ENCODE measurements at regions not wholly inside any gene's neighbourhood (a gene's known extent, or its start where the extent isn't known, plus 50 kb on each side); places are given as distances from the start of the nearest gene placed in this dataset.

DNA sequence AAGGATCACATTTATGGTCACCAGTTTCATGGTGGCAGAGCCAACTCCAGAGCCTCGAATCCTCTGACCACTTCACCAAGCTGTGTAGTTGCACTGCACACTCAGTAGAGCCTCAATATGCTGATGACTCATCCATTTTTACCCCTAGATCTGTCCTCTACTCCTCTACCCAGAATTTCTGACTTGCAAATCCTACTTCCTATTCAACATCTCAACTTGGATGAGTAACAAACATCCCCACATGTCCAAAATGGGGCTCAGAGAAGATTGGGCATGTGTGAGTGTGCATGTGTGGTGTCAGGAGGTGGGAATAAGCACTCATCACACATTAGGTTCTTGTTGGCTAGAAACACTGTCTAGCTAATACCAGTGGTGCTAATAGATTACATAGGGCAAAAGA lies 57.8 kb upstream of the IGFBP2 start:
- Histone ChIP-seq H3K27me3 (ENCODE audit: insufficient read depth, low read depth) (no peaks in the 10 kb centered on the region), H3K9me3 (ENCODE audit: insufficient read depth, low read depth) (peaks cover 6% of the 10 kb centered on the region; the same call in 1 of the 2 replicates), H3K4me1 (replicated peaks; ENCODE audit: insufficient read depth) (peaks cover 31% of the 10 kb centered on the region), H3K4me3 (no peak overlapping the region), H3K79me2 (ENCODE audit: low read depth) (no peaks in the 10 kb centered on the region), H3K27ac (no peak overlapping the region), H3F3A (ENCODE audit: insufficient read depth, low read depth) (peaks cover 10% of the 10 kb centered on the region), H3K4me2 (no peak overlapping the region), H3K9me2 (ENCODE audit: insufficient read depth) (no peaks in the 10 kb centered on the region), H3K36me3 (ENCODE audit: low read depth) (no peaks in the 10 kb centered on the region), H2AFZ (no peak overlapping the region), H4K20me1 (ENCODE audit: insufficient read depth) (no peaks in the 10 kb centered on the region)
- no peak for TF ChIP-seq EZH2 (IDR thresholded peaks at IDR 0.05; ENCODE audit: low read depth)
- TF ChIP-seq, protein P1, sequence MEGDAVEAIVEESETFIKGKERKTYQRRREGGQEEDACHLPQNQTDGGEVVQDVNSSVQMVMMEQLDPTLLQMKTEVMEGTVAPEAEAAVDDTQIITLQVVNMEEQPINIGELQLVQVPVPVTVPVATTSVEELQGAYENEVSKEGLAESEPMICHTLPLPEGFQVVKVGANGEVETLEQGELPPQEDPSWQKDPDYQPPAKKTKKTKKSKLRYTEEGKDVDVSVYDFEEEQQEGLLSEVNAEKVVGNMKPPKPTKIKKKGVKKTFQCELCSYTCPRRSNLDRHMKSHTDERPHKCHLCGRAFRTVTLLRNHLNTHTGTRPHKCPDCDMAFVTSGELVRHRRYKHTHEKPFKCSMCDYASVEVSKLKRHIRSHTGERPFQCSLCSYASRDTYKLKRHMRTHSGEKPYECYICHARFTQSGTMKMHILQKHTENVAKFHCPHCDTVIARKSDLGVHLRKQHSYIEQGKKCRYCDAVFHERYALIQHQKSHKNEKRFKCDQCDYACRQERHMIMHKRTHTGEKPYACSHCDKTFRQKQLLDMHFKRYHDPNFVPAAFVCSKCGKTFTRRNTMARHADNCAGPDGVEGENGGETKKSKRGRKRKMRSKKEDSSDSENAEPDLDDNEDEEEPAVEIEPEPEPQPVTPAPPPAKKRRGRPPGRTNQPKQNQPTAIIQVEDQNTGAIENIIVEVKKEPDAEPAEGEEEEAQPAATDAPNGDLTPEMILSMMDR (conservative IDR thresholded peaks at IDR 0.05): no peak
- CTCF ChIA-PET: no interaction called here
- POLR2A ChIA-PET (ENCODE audit: unreplicated experiment): interaction anchor here (0.7 kb wide), 1 partner anchor 24 kb away, joined by 3 read pairs; no protein-coding TSS in a partner anchor
- no peak for DNase-seq
- intact Hi-C loops (cut with micrococcal nuclease; ENCODE audit: unreplicated experiment): no loop called here
- BruUV-seq (replicated peaks): no TSS peak

DNA sequence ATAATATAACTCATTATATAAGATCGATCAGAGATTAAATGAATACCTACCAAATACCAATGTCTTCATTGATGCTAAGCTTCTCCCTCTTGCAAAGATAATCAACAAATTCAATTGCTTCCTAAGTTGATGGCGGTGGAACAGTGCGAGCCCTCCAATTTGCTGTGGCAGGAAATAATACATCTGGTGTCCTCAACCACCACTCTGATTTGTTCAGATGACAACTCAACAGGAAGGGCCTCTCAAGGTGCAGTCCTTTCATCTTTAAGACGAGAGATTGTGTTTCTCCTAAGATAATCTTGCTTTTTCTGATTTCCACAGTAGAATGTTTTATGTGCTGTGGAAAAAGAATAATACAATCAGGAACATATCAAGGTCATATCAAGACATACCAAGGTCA lies 56.6 kb upstream of the IGFBP2 start:
- POLR2A ChIA-PET (ENCODE audit: unreplicated experiment): no interaction called here

DNA sequence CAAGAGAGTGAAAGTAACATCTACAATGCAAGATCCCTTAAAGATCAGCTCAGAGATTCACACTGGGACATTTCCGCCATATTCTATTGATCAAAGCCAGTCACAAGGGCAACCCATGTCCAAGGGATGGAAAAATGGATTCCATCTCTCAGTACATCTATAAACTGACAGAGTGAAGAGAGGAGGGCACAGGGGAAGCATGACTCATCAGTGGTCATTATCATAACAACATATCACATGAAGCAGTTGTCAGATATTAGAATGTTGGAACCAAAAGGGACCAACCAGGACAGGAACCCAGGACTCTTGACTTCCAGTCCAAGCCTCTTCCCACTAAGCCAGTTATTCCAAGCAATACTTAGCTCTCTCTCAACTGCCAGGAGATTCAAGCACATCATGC lies 54.9 kb upstream of the IGFBP2 start:
- no peak overlapping the region for H2AFZ ChIP-seq
- H4K20me1 ChIP-seq (ENCODE audit: insufficient read depth): no peaks in the 10 kb centered on the region
- BruUV-seq (replicated peaks): no TSS peak
- intact Hi-C loops (cut with micrococcal nuclease; ENCODE audit: unreplicated experiment): no loop called here
- H3K9me3 ChIP-seq (ENCODE audit: insufficient read depth, low read depth): no peaks in the 10 kb centered on the region
- ChIA-PET CTCF (no interaction called here), POLR2A (ENCODE audit: unreplicated experiment) (interaction anchor here (0.7 kb wide), 1 partner anchor 80 kb away, joined by 4 read pairs; the partner anchor contains the start of gene RPL37A)
- H3K4me3 ChIP-seq: no peak overlapping the region
- no peaks in the 10 kb centered on the region for H3K27me3 ChIP-seq (ENCODE audit: insufficient read depth, low read depth)
- 0 out of 2 replicates have a peak overlapping the region, but pooled peaks have one; percentile 48 for H3K4me2 ChIP-seq
- no peaks in the 10 kb centered on the region for H3K36me3 ChIP-seq (ENCODE audit: low read depth)
- H3K4me1 ChIP-seq (replicated peaks; ENCODE audit: insufficient read depth): peaks cover 32% of the 10 kb centered on the region
- H3K9me2 ChIP-seq (ENCODE audit: insufficient read depth): no peaks in the 10 kb centered on the region
- peaks cover 13% of the 10 kb centered on the region for H3F3A ChIP-seq (ENCODE audit: insufficient read depth, low read depth)
- DNase-seq: no peak
- H3K79me2 ChIP-seq (ENCODE audit: low read depth): no peaks in the 10 kb centered on the region
- TF ChIP-seq, protein P1 (conservative IDR thresholded peaks at IDR 0.05): no peak
- TF ChIP-seq EZH2 (IDR thresholded peaks at IDR 0.05; ENCODE audit: low read depth): no peak
- no peak overlapping the region for H3K27ac ChIP-seq

More for the DNA sequence above, 56.6 kb upstream of the IGFBP2 start:
- Histone ChIP-seq H3K4me2 (no peak overlapping the region), H3K9me2 (ENCODE audit: insufficient read depth) (no peaks in the 10 kb centered on the region), H4K20me1 (ENCODE audit: insufficient read depth) (no peaks in the 10 kb centered on the region), H3K9me3 (ENCODE audit: insufficient read depth, low read depth) (no peaks in the 10 kb centered on the region), H3F3A (ENCODE audit: insufficient read depth, low read depth) (peaks cover 10% of the 10 kb centered on the region), H3K27me3 (ENCODE audit: insufficient read depth, low read depth) (no peaks in the 10 kb centered on the region), H3K79me2 (ENCODE audit: low read depth) (no peaks in the 10 kb centered on the region), H2AFZ (no peak overlapping the region), H3K4me3 (no peak overlapping the region), H3K4me1 (replicated peaks; ENCODE audit: insufficient read depth) (peaks cover 30% of the 10 kb centered on the region), H3K36me3 (ENCODE audit: low read depth) (no peaks in the 10 kb centered on the region), H3K27ac (no peak overlapping the region)
- BruUV-seq (replicated peaks): no TSS peak
- CTCF ChIA-PET: no interaction called here
- intact Hi-C loops (cut with micrococcal nuclease; ENCODE audit: unreplicated experiment): loop anchor here (2.0 kb wide), 1 partner anchor 36 kb away; no protein-coding TSS in a partner anchor
- no peak for TF ChIP-seq EZH2 (IDR thresholded peaks at IDR 0.05; ENCODE audit: low read depth)
- TF ChIP-seq, protein P1 (conservative IDR thresholded peaks at IDR 0.05): no peak
- DNase-seq: no peak
